ENCODE measurements at regions not wholly inside any gene's neighbourhood (a gene's known extent, or its start where the extent isn't known, plus 50 kb on each side); places are given as distances from the start of the nearest gene placed in this dataset.

- no peak for DNase-seq (ENCODE audit: low read depth in 2 of 3, low spot score in 2 of 3)
Measured at GRCh38 chr2:22600999-22601398, 784.0 kb upstream of the KLHL29 start.

DNA sequence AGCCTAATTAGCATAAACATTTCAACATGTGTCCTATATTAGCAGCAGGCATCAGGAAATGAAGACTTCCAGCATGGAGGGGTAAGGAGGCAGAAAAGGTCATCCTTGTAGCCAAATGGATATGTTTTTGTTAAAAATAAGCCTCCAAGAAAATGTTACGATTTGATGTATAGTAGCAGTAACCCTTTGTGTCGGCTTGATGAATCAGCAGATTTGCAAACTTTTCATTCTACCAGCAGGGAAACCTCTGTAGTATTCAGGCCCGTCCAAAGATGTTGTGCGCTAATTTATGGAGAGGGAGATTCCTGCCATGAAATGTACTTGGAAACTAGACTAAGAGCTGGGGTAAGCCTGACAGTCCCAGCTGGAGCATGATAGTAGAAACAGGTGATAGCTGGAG is 780.8 kb upstream of the KLHL29 start:
- no peak for DNase-seq (ENCODE audit: low read depth in 2 of 3, low spot score in 2 of 3)

- DNase-seq (ENCODE audit: low read depth in 2 of 3, low spot score in 2 of 3): no peak
Measured at GRCh38 chr2:22616031-22616430, 768.9 kb upstream of the KLHL29 start.

DNA sequence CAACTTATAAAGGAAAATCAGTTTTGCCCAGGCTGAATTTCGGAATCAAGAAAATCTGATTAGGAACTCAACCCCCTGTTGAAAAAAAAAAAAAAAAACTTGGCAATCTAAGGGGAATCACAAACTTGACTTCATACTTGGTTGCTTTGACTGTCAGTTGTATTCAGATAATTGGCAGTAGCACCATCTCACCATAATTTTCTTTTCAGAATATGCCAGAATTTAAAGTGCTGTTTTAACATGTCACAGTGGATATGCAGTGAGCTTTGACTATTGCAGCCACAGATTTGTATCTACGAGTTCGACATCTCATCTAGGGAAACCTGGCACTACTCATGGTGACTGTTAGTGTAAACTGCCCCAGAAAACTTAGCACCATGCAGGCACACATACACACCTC is 761.4 kb upstream of the KLHL29 start:
- DNase-seq (ENCODE audit: low read depth in 2 of 3, low spot score in 2 of 3): no peak

DNA sequence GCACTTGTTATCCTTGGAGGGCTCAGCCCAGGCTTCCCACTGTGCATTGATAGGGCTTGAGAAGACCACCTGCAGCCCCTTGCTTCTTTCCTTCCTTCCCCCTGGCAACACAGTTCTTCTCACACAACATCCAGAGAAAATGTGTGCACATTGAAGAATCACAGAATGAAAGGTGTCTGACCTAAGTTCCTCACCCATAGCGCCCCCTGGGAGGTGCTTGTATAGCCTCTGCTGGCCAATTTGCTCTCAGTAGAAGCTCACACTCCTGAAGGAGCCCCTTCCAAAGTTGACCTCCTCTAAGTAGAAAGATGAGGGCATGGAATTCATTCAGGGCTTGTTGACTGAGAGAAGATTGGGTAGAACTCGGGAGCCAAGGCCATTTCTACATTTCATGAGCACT is 758.4 kb upstream of the KLHL29 start:
- DNase-seq (ENCODE audit: low read depth in 2 of 3, low spot score in 2 of 3): no peak

- no peak for DNase-seq (ENCODE audit: low read depth in 2 of 3, low spot score in 2 of 3)
Measured at GRCh38 chr2:22628221-22628620, 756.8 kb upstream of the KLHL29 start.

- DNase-seq (ENCODE audit: low read depth in 2 of 3, low spot score in 2 of 3): no peak
Measured at GRCh38 chr2:22628906-22629305, 756.1 kb upstream of the KLHL29 start.

GRCh38 chr2:22634167-22634566 is 750.8 kb upstream of the KLHL29 start:
- DNase-seq (ENCODE audit: low read depth in 2 of 3, low spot score in 2 of 3): no peak

DNA sequence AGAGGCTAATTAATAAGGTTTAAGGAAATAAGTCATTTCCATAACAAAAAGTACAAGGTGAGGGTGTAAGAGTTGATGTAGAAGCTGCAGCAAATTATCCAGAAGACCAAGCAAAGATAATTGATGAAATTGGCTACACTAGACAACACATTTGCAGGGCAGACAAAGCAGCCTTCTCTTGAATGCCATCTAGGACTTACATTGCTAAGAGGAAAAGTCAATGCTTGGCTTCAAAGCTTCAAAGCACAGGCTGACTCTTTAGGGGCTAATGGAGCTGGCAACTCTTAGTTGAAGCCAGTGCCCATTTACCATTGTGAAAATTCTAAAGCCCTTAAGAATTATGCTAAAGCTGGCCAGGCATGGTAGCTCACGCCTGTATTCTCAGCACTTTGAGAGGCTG is 728.6 kb upstream of the KLHL29 start:
- DNase-seq (ENCODE audit: low read depth in 2 of 3, low spot score in 2 of 3): no peak

DNA sequence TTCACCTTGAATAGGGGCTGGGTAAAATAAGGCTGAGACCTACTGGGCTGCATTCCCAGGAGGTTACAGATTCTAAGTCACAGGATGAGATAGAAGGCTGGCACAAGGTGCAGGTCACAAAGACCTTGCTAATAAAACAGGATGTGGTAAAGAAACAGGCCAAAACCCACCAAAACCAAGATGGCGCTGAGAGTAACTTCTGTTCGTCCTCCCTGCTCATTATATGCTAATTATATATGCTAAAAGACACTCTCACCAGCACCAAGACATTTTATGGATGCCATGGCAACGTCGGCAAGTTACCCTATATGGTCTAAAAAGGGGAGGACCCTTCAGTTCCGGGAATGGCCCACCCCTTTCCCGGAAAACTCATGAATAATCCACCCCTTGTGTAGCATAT is 711.5 kb upstream of the KLHL29 start:
- no peak for DNase-seq (ENCODE audit: low read depth in 2 of 3, low spot score in 2 of 3)

DNA sequence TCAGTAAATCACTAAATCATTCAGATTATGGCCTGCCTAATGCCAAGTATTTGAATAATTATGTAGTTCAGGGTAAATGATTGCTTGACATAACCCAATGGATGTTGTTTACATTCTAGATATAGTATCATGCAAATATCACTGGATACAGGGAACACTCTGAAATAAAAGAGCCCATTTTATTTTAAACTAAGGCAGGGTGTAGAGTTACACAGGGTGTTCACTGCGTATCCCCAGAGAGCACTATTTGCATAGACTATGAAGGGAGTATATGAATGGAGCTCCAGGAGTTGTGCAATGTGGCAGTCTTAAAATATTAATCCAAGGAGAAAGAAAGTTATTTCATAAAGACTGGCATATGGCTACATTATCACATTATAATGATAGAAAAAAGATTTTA is 701.1 kb upstream of the KLHL29 start:
- no peak for DNase-seq (ENCODE audit: low read depth in 2 of 3, low spot score in 2 of 3)

DNA sequence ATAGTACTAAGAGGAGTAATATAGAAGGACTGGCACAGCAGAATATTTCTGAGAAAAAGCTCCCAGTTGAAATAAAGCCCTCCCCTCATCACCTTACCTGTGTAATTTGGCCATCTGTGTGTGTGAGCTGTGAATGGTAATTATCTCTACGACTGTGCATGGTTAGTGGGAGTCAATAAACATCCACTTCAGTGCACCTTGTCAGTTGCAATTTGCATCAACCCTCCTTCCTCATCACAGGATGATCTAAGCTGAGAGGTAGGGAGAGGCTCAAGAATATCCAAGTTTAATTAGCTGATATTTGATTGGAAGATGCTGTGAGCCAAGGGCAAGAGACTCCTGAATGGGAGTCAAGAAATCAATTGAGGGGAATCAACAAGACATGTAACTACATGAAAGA is 694.9 kb upstream of the KLHL29 start:
- no peak for DNase-seq (ENCODE audit: low read depth in 2 of 3, low spot score in 2 of 3)

- no peak for DNase-seq (ENCODE audit: low read depth in 2 of 3, low spot score in 2 of 3)
Measured at GRCh38 chr2:22691666-22692065, 693.3 kb upstream of the KLHL29 start.

DNA sequence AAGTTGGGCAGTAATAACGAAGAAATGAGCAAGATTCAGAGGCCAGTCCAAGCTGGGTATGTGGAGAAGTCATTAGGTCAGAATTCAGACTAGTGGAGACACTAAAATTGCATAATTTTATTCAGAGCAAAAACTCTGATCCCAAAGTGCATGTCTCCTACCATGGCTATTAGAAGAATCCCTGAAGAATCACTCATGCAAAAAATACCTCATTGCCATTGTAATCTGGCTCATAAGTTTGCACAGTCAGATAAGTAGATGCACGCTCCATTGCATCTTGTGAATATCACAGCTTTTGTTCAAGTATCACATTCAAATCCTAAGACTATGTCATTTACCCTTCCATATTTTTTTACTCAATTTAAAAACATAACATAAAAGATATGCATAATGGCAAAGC is 692.2 kb upstream of the KLHL29 start:
- DNase-seq (ENCODE audit: low read depth in 2 of 3, low spot score in 2 of 3): no peak

- no peak for DNase-seq (ENCODE audit: low read depth in 2 of 3, low spot score in 2 of 3)
Measured at GRCh38 chr2:22694300-22694699, 690.7 kb upstream of the KLHL29 start.

GRCh38 chr2:22694856-22695255 is 690.1 kb upstream of the KLHL29 start:
- no peak for DNase-seq (ENCODE audit: low read depth in 2 of 3, low spot score in 2 of 3)

DNA sequence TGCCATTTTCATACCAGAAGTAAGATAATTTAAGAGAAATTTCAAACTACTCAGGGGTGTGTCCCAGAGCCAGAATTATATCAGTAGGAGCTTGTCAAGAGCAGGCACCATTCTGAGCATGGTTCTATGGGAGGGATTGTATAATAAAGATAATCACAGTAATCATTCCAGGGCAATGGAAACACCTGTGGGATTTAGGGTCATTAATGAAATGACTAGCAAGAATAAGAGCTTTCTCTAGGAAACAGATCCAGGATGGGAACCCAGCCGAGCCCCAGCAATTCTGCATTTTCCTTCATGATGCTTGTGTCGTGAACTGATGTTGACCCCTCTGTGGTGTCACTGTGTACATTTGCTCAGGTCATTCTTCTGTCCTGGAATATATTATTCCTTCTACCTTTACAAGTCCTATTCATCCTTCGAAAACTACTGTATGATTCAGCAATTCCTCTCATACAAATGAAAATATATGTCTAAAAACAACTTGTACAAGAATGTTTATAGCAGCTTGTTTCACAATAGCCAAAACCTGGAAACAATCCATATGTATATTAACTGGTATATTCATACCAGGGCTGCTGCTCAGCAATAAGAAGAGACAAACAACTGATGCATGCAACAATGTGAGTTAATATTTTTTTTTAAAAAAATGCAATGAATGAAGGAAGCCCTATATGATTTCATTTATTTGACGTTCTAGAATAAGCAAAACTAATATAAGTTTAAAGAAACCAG is 687.8 kb upstream of the KLHL29 start:
- no peak for DNase-seq (ENCODE audit: low read depth in 2 of 3, low spot score in 2 of 3)

DNA sequence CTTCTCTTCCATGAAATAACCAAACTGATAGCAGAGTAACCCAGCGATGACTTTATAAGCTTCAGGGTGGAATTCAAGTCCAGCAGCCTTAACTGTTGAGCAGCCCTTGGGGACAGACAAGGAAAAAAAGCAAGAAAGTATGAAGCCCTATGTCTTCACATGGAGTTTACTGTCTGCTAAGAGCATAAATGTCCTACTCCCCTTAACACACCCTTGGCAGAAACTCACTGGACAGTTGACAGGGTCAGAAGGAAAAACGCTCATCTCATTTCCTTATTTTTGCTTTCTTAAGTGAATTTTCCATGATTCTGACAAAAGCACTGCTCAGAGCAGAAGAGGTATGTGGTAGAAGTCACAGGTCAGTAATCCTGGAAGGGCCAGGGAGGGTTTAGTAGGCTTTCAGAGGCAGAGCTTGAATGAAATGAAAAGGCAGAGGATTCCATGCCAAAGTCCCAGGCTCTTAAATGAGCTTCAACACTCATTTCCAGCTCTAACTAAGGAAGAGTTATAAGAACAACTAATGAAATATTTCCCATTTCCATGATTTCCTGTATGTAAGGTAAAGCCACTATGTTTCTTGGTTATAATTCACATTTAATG is 683.3 kb upstream of the KLHL29 start:
- DNase-seq (ENCODE audit: low read depth in 2 of 3, low spot score in 2 of 3): no peak

DNA sequence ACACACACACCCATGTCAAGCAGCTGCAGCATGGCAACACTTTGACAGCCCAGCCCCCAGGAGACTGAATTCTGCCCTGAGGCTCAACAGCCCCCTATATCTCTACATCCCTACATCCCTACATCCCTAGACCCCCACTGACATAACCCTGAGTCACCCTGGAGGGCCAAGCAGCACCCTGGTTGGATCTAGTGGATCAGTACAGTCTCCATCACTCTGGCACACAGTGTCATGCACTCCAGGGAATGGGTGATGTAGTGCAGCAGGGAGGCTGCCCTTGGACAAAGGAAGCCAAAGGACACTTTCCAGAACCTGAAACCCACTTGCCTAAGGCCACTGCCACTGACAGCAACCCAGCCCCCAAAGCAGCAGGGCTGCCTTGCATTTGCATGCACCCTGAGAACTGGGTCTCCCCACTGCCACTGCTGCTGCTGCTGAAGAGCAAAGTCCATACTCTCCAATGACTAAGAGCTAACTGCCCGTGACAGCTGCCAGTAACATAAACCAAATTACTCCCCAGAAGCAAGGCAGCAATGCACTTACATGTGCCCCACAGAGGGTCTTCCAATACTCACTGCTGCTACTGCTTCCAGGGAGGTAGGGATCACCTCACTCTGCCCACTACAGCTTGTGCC is 681.6 kb upstream of the KLHL29 start:
- no peak for DNase-seq (ENCODE audit: low read depth in 2 of 3, low spot score in 2 of 3)

DNA sequence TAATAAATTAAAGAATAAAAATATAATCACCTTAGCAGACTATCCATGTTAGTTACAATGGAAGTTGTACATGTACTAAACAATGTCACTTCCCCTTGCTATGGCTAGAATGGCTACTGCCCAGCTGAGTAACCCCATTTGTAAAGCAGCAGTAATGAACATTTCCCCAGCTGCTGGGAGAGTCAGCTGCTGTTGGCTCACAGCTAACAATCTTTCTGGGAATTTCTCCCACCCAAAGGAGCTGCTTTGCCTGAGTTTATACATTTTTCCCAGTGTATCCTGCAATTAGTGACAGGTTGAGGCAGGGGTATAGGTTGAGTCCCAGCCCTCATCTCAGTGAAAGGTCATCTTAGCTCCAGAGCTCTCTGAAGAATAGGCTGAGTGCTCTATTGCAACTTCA is 665.6 kb upstream of the KLHL29 start:
- DNase-seq (ENCODE audit: low read depth in 2 of 3, low spot score in 2 of 3): no peak

DNA sequence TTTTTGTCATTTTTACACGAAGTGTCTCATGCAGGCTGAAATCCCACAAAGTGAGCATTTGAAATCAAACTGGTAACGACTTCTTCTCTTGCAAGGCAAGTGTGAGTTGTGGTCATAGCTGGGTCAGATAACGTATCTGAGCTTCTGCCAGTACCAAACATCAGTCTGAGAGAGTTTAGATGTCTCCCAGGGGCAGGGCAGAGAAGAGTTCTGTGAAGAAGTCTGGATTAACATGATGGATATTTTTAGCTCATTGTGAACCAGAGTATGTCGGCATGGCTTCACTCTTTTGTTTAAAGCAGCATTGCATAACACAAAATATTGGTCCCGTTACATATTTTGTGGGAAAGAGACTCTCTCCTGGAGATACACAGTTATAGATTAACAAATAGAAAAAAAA is 655.5 kb upstream of the KLHL29 start:
- DNase-seq (ENCODE audit: low read depth in 2 of 3, low spot score in 2 of 3): no peak

DNA sequence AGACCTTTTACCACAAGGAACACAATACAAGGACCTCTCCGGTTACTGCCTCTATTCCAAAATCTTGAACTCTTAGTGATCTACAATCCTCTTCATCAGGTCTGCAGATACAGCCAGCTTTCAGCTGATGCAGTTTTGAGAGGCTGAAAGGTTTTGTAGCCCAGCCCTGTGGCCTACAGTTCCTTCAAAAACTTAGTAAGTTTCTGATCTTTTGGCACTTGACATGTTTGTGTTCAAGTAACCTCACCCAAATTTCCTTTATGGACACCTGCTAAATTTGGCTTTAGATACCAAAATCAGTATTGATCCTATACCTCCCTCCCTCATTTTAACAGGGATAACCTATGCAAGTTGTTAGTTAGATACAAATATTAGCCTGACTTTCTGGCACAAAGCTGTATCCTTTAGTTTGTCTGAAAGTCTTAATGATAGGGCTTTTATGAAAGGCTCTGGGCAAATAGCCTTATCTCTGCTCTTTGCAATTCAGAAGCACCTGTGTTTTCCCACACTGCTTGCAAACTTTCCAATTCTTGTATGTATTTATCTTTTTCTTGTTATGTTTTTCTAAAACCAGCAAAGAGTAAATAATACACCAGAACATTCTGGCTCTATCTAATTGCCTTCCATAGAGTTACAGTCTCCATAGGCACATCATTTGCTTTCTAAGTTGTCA is 650.5 kb upstream of the KLHL29 start:
- no peak for DNase-seq (ENCODE audit: low read depth in 2 of 3, low spot score in 2 of 3)

Measured in hematopoietic multipotent progenitor cell (in vitro differentiated cells).